H1 (cell line): ENCODE measurements at regions not wholly inside any gene's neighbourhood (a gene's known extent, or its start where the extent isn't known, plus 50 kb on each side); places are given as distances from the start of the nearest gene placed in this dataset.

Experiments used
- CTCF ChIA-PET: fragments of 300-600 bp; sonication (Branson Sonifier 250); formaldehyde crosslinking; loops from one replicate; lab custom pipeline; 2021; ENCODE audit not compliant: partially characterized antibody; lab: Charles Lee
- POLR2A ChIA-PET: fragments of 300-600 bp; sonication (Branson Sonifier 250); formaldehyde crosslinking; loops from one replicate; lab custom pipeline; 2021; ENCODE audit warnings: inconsistent platforms; ENCODE audit not compliant: partially characterized antibody; lab: Charles Lee
- DNase-seq, 2 experiments: peaks; one replicate each; pipeline versions ENCODE4 v3.0.0 to v3.0.0-alpha.2; 2010 to 2022; ENCODE audit warnings: low spot score in 2 of 2, low read depth in 1 of 2, mixed read lengths in 1 of 2
- FAIRE-seq: peaks from 2 replicates; lab custom pipeline; 2011; peaks lifted over from hg19 to GRCh38; lab: Jason Lieb, UNC
- H2AFZ ChIP-seq: 2 replicates; pipeline ENCODE4 v1.8.1; 2012; ENCODE audit warnings: low read length, inconsistent platforms
- H2AK5ac ChIP-seq: 2 replicates; pipeline ENCODE4 v1.6.1; 2013; ENCODE audit warnings: low read depth, low read length
- H2BK120ac ChIP-seq: replicated peaks from 2 replicates; pipeline ENCODE3; 2013; ENCODE audit warnings: low read depth, low read length, inconsistent platforms
- H2BK12ac ChIP-seq: 2 replicates; pipeline ENCODE4 v1.6.1; 2013; ENCODE audit warnings: low read depth, low read length
- H2BK15ac ChIP-seq: 2 replicates; pipeline ENCODE4 v1.6.1; 2013; ENCODE audit warnings: low read length
- H2BK20ac ChIP-seq: 2 replicates; pipeline ENCODE4 v1.6.1; 2013; ENCODE audit warnings: low read length
- H2BK5ac ChIP-seq: 2 replicates; pipeline ENCODE4 v1.6.1; 2013; ENCODE audit warnings: low read depth, low read length
- H3K14ac ChIP-seq: 2 replicates; pipeline ENCODE4 v1.6.1; 2013; ENCODE audit warnings: inconsistent platforms; ENCODE audit not compliant: insufficient read length
- H3K18ac ChIP-seq: 2 replicates; pipeline ENCODE4 v1.6.1; 2013; ENCODE audit warnings: low read length; ENCODE audit errors: extremely low read depth
- H3K23ac ChIP-seq: 2 replicates; pipeline ENCODE4 v1.6.1; 2013; ENCODE audit warnings: inconsistent platforms; ENCODE audit not compliant: insufficient read length
- H3K23me2 ChIP-seq: 2 replicates; pipeline ENCODE4 v1.6.1; 2013; ENCODE audit warnings: low read depth, low read length
- H3K27ac ChIP-seq: 2 replicates; pipeline ENCODE4 v1.6.1; 2011; ENCODE audit warnings: low read depth, low read length, inconsistent platforms
- H3K27me3 ChIP-seq, 4 experiments: replicated peaks in 1 of 4; 1 replicate in 1 of 4; 2 replicates in 3 of 4; pipeline versions ENCODE4 v1.6.1 to v1.8.1; 2011 to 2013; ENCODE audit warnings: low read length in 3 of 4, mild to moderate bottlenecking in 3 of 4, inconsistent platforms in 2 of 4, mixed read lengths in 2 of 4, moderate library complexity in 1 of 4; ENCODE audit not compliant: control insufficient read depth in 3 of 4, insufficient read depth in 3 of 4; ENCODE audit errors: extremely low read depth in 1 of 4
- H3K36me3 ChIP-seq, 4 experiments: 2 replicates each; pipeline versions ENCODE4 v1.6.1 to v1.8.1; 2011 to 2013; ENCODE audit warnings: mild to moderate bottlenecking in 4 of 4, low read length in 3 of 4, moderate library complexity in 2 of 4, control low read depth in 1 of 4, inconsistent platforms in 1 of 4; ENCODE audit not compliant: insufficient read depth in 4 of 4, control insufficient read depth in 2 of 4
- H3K4ac ChIP-seq: replicated peaks from 2 replicates; pipeline ENCODE3; 2013; ENCODE audit warnings: low read length, low read depth, mixed read lengths, inconsistent platforms; ENCODE audit not compliant: insufficient read length
- H3K4me1 ChIP-seq, 4 experiments: replicated peaks in 1 of 4; 1 replicate in 1 of 4; 2 replicates in 3 of 4; pipeline versions ENCODE4 v1.6.1 to v1.8.1; 2011 to 2013; ENCODE audit warnings: low read length in 3 of 4, inconsistent platforms in 2 of 4, mixed read lengths in 1 of 4; ENCODE audit not compliant: insufficient read depth in 4 of 4, control insufficient read depth in 3 of 4
- H3K4me2 ChIP-seq, 2 experiments: 2 replicates each; pipeline versions ENCODE4 v1.6.1 to v1.8.1; 2011 to 2013; ENCODE audit warnings: low read depth in 2 of 2, low read length in 2 of 2, control low read depth in 1 of 2, inconsistent platforms in 1 of 2, mild to moderate bottlenecking in 1 of 2; ENCODE audit not compliant: insufficient read depth in 1 of 2
- H3K4me3 ChIP-seq, 4 experiments: fragments of 200-600, 300-600 bp in 1 of 4; sonication (generic), shearing (Covaris generic), sonication (Bioruptor Twin) in 1 of 4; 2 replicates each; pipeline versions ENCODE4 v1.5.1 to v1.8.1; 2011 to 2016; ENCODE audit warnings: low read length in 4 of 4, low read depth in 3 of 4, control low read depth in 2 of 4, inconsistent platforms in 2 of 4, mild to moderate bottlenecking in 2 of 4, mixed read lengths in 1 of 4, moderate library complexity in 1 of 4; ENCODE audit not compliant: insufficient read depth in 2 of 4; ENCODE audit errors: extremely low read depth in 1 of 4
- H3K56ac ChIP-seq: replicated peaks from 2 replicates; pipeline ENCODE3; 2013; ENCODE audit warnings: low read depth, mild to moderate bottlenecking, mixed read lengths, low read length, inconsistent platforms; ENCODE audit not compliant: insufficient read length
- H3K79me1 ChIP-seq: 2 replicates; pipeline ENCODE4 v1.6.1; 2013; ENCODE audit warnings: low read depth, low read length, control low read depth
- H3K79me2 ChIP-seq, 2 experiments: 2 replicates each; pipeline versions ENCODE4 v1.6.1 to v1.8.1; 2012 to 2013; ENCODE audit warnings: low read length in 2 of 2, mild to moderate bottlenecking in 2 of 2, inconsistent platforms in 1 of 2; ENCODE audit not compliant: insufficient read depth in 2 of 2, control insufficient read depth in 1 of 2
- H3K9ac ChIP-seq, 4 experiments: replicated peaks in 1 of 4; 1 replicate in 1 of 4; 2 replicates in 3 of 4; pipeline versions ENCODE4 v1.6.1 to v1.8.1; 2011 to 2013; ENCODE audit warnings: low read depth in 3 of 4, low read length in 3 of 4, control low read depth in 2 of 4, mild to moderate bottlenecking in 2 of 4, moderate library complexity in 2 of 4, inconsistent platforms in 1 of 4; ENCODE audit errors: extremely low read depth in 1 of 4
- H3K9me3 ChIP-seq, 2 experiments: 2 replicates each; pipeline versions ENCODE4 v1.6.1 to v1.8.1; 2012 to 2013; ENCODE audit warnings: mild to moderate bottlenecking in 2 of 2, moderate library complexity in 2 of 2, control low read depth in 1 of 2, inconsistent platforms in 1 of 2, low read depth in 1 of 2, low read length in 1 of 2, mixed read lengths in 1 of 2; ENCODE audit not compliant: insufficient read depth in 2 of 2
- H4K20me1 ChIP-seq, 2 experiments: replicated peaks in 1 of 2; 2 replicates each; pipeline versions ENCODE3 to v1.8.1; 2011 to 2013; ENCODE audit warnings: inconsistent platforms in 2 of 2, low read length in 2 of 2, mild to moderate bottlenecking in 1 of 2; ENCODE audit not compliant: insufficient read depth in 2 of 2, control insufficient read depth in 1 of 2
- H4K5ac ChIP-seq: 2 replicates; pipeline ENCODE4 v1.6.1; 2013; ENCODE audit warnings: low read length, low read depth, mixed read lengths, inconsistent platforms; ENCODE audit not compliant: insufficient read length
- H4K8ac ChIP-seq: 2 replicates; pipeline ENCODE4 v1.8.0; 2013; ENCODE audit warnings: mild to moderate bottlenecking, moderate library complexity, low read length, inconsistent platforms; ENCODE audit not compliant: insufficient read depth; ENCODE audit errors: extremely low read depth
- H4K91ac ChIP-seq: replicated peaks from 2 replicates; pipeline ENCODE3; 2013; ENCODE audit warnings: low read length, mixed read lengths, inconsistent platforms; ENCODE audit not compliant: insufficient read length
- E2F6 ChIP-seq: IDR thresholded peaks from 2 replicates; pipeline ENCODE4 v1.6.1; 2012; ENCODE audit warnings: inconsistent platforms
- JUN ChIP-seq: IDR thresholded peaks from 2 replicates; pipeline ENCODE4 v1.6.1; 2011; ENCODE audit warnings: low read depth, mild to moderate bottlenecking, improper control_type of control experiment, low read length
- TBP ChIP-seq: IDR thresholded peaks from 2 replicates; pipeline ENCODE4 v1.6.1; 2011; ENCODE audit warnings: low read depth, low read length, improper control_type of control experiment
- WGBS, 2 experiments: shearing (Covaris generic) in 1 of 2; methylation state at CpG; one replicate each; pipeline versions ENCODE4 v1.1.6 to v1.1.7; 2013 to 2015; ENCODE audit warnings: low lambda C conversion rate in 2 of 2, mixed read lengths in 2 of 2, inconsistent platforms in 1 of 2, low coverage in 1 of 2, missing lambda C conversion rate in 1 of 2; ENCODE audit not compliant: insufficient replicate concordance in 2 of 2, insufficient coverage in 1 of 2, insufficient read length in 1 of 2; ENCODE audit errors: extremely low coverage in 1 of 2, missing lambda C conversion rate in 1 of 2; 5-methylcytosine and 5-hydroxymethylcytosine counted together

GRCh38 chr1:64335636-64336035 is 132.2 kb downstream of the UBE2U start:
- no peak overlapping the region for H4K8ac ChIP-seq
- H2BK5ac ChIP-seq = no peak overlapping the region
- no peak overlapping the region for H2BK120ac ChIP-seq
- no peaks in the 10 kb centered on the region for H3K9me3 ChIP-seq
- H3K27me3 ChIP-seq = no peaks in the 10 kb centered on the region
- H3K23ac ChIP-seq = no peak overlapping the region
- no peak overlapping the region for H2AFZ ChIP-seq
- DNase-seq (no peak), FAIRE-seq (no peak)
- H3K36me3 ChIP-seq = no peaks in the 10 kb centered on the region
- H3K4me3 ChIP-seq = no peak overlapping the region
- H3K18ac ChIP-seq = no peak overlapping the region
- ChIA-PET CTCF (no interaction called here), POLR2A (no interaction called here)
- no peak overlapping the region for H3K4me2 ChIP-seq
- no peak overlapping the region for H3K27ac ChIP-seq
- 82% methylated on average over 4 of the region's 4 CpGs; no CpG with 5 or more reads in 1 of the 2 experiments for WGBS, 2 experiments
- H4K91ac ChIP-seq = no peak overlapping the region
- H3K23me2 ChIP-seq = no peaks in the 10 kb centered on the region
- H3K9ac ChIP-seq = no peak overlapping the region
- no peak overlapping the region for H4K5ac ChIP-seq
- no peaks in the 10 kb centered on the region for H3K4me1 ChIP-seq
- H2AK5ac ChIP-seq = no peak overlapping the region
- no peak overlapping the region for H3K56ac ChIP-seq
- H3K14ac ChIP-seq = no peak overlapping the region
- H2BK15ac ChIP-seq = no peak overlapping the region
- no peak overlapping the region for H2BK20ac ChIP-seq
- no peaks in the 10 kb centered on the region for H4K20me1 ChIP-seq
- H2BK12ac ChIP-seq = no peak overlapping the region
- no peaks in the 10 kb centered on the region for H3K79me1 ChIP-seq
- no peaks in the 10 kb centered on the region for H3K79me2 ChIP-seq
- no peak for TF ChIP-seq TBP
- no peak for TF ChIP-seq JUN
- TF ChIP-seq E2F6 = no peak
- TF ChIP-seq, all 59 proteins: peak for 0
- H3K4ac ChIP-seq = no peak overlapping the region
